Mucosa of gallbladder (tissue), 1 donor: ENCODE measurements at regions not wholly inside any gene's neighbourhood (a gene's known extent, or its start where the extent isn't known, plus 50 kb on each side); places are given as distances from the start of the nearest gene placed in this dataset.

Experiments used
- DNase-seq: peaks from one replicate; pipeline ENCODE4 v3.0.0-alpha.2; 2020; ENCODE audit warnings: low spot score
- donor health status: DM: no; HTN: no; CAD: no.

GRCh38 chr12:130073721-130074120 lies 88.5 kb upstream of the FZD10 start:
- no peak for DNase-seq

- DNase-seq, result no peak
These were observed 87.4 kb upstream of the FZD10 start for GRCh38 chr12:130074661-130075406.

GRCh38 chr12:130075497-130076076 lies 86.7 kb upstream of the FZD10 start:
- DNase-seq, result no peak

- DNase-seq, result no peak
These were observed 86.1 kb upstream of the FZD10 start for GRCh38 chr12:130076126-130076525.

- DNase-seq, result no peak
These were observed 85.5 kb upstream of the FZD10 start for GRCh38 chr12:130076752-130077151.

DNA sequence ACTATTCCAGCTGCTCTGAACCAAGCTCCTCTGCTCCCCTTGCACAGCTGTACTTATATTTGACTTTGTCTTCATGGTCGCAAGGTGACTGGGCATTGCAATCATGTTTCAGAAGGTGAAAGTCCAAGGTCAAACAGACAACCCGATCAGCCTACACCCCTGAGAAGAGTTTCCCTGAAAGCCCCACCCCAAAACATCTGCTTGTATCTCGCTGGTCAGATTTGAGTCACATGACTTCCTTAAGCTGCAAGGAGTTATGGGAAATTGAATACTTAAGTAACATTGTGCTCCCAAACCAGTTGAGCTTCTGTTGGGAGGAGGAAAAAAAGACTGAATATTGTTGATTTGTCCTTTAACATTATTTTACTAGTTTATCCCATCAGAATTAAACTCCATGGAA lies 83.4 kb upstream of the FZD10 start:
- DNase-seq, result no peak

- no peak for DNase-seq
These were observed 83.0 kb upstream of the FZD10 start for GRCh38 chr12:130079279-130079678.

DNA sequence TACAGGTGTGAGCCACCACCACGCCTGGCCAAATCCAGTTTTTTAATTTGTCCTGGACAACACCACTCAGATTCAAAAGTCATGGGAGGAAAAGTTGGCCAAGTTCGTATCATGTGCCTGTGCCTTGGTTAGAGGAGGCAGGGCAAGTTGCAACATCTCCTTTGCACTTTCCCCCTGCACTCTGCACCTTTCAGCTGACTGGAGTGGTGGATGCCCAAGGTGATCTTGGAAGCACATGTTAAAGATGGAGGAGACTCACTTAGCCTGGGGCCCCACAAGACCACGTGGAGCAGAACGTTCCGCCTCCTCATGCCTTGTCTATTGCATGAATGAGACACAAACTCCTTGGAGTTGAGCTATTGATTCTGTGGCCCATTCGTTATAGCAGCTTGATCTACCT lies 82.1 kb upstream of the FZD10 start:
- no peak for DNase-seq

GRCh38 chr12:130081117-130081805 lies 81.0 kb upstream of the FZD10 start:
- no peak for DNase-seq

- no peak for DNase-seq
These were observed 79.3 kb upstream of the FZD10 start for GRCh38 chr12:130083002-130083401.

DNA sequence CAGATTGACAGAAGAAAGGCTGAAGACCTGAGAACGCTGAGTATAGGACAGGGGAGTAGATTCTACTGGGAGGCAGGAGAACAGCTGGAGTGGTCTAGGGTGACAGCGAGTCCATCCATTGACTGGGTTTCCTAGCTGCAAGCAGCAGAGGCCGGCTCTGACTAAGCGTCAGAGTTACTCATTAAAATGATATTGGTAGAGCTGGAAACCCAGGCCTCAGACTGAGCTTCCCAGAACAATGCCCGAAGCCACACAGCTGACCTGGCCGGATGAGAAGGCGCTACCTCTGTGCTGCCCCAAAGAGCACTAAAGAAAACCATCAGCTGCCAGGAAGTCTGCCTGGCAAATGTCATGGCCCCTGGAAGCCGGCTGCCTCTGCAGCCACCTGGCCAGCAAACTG lies 78.5 kb upstream of the FZD10 start:
- no peak for DNase-seq

- no peak for DNase-seq
These were observed 77.9 kb upstream of the FZD10 start for GRCh38 chr12:130084359-130084758.

DNA sequence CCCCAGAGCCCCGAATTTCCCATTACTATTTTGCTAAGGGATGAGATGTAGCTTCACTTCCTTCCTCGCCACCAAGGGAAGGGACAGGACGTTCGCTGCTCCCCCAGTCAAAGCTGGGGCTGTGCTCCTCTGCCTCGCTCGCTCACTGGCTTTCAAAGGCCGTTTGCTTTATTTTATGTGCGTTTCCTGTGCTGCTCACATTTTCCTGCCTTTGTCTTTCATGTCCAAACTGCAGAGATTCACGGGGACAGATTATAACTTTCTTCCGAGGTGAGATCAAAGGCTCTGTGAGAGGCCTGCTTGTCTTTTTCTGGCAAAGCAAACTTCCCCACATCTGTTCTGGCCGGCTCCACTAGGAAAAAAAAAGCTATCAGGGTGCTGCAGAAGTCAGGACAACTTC lies 76.0 kb upstream of the FZD10 start:
- DNase-seq, result no peak

DNA sequence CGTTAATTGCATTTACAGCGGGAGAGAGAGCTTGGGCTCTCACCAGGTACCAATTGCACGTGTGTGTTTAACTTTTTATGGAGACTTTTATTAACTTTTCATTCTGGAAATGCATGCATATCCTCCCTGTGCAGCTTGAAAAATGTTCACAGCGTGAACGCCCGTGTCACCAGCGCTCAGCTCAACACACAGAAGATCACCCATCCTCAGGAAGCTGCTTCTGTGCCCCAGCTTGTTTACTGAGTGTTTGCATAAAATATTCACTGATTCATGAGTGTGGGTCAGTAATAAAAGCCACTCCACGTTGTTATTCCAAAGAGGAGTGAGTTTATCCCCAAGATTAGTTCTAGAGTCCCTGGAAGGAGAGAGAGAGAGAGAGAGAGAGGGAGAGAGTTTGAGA lies 75.5 kb upstream of the FZD10 start:
- no peak for DNase-seq

GRCh38 chr12:130087222-130087621 lies 75.0 kb upstream of the FZD10 start:
- DNase-seq, result no peak

DNA sequence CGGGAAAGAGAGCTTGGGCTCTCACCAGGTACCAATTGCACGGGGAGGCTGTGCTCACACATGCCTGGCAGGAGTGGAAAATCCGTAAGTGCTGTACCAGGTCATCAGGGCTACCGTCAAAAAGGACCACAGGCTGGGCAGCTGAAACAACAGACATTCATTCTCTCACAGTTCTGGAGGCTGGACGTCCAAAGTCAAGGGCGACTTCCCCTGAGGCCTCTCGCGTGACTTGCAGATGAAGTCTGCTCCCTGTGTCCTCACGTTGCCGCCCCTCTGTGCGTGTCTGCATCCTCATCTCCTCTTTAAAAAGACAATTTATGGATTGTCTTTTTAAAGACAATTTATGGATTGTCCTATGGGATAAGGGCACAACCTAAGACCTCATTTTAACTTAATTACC lies 73.8 kb upstream of the FZD10 start:
- DNase-seq, result no peak

GRCh38 chr12:130090542-130090941 lies 71.7 kb upstream of the FZD10 start:
- DNase-seq, result no peak

GRCh38 chr12:130093380-130093779 lies 68.9 kb upstream of the FZD10 start:
- no peak for DNase-seq

- DNase-seq, result no peak
These were observed 64.9 kb upstream of the FZD10 start for GRCh38 chr12:130097342-130097741.

- DNase-seq, result no peak
These were observed 64.4 kb upstream of the FZD10 start for GRCh38 chr12:130097798-130098255.

DNA sequence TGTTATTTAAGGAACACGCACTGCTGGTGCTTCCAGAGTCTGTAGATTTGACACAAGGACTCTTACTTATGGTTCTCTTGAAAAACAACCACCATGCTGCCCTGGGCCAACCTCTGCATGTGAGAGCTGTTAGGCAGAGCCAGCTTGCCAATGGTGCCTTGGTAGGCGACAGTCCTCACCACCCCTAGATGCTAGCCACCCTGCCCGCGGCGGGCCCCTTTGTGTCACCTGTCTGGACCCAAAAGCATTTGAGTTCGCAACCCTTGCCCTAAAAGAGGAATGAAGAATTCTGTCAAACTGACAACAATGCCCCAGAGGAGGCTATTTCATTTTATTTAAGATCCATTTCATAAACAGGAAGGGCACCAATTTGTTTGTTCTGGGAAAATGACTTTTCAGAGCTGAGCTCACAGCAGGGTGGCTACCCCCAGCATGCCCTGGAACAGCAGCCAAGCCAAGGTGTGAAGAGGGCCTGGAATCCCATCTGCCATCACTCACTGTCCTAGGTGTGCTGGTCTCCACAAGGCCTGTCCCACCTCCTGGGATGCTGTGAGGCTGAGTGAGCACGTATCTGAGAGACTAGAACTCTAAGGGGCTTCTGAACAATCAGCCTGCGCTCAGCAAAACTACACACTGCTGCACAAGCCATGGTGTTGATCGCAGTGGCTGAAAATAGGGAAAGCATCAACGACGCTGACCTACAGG lies 63.8 kb upstream of the FZD10 start:
- DNase-seq, result no peak

- no peak for DNase-seq
These were observed 61.5 kb upstream of the FZD10 start for GRCh38 chr12:130100634-130101362.
